A549 (cell line): ENCODE measurements at regions not wholly inside any gene's neighbourhood (a gene's known extent, or its start where the extent isn't known, plus 50 kb on each side); places are given as distances from the start of the nearest gene placed in this dataset.

ENCODE experiments used
- ATAC-seq, 2 experiments: fragments of 200-7000 bp in 1 of 2; fragments of >200 bp in 1 of 2; cut with Nextera tagmentation in 1 of 2; cut with Tn5 transposase in 1 of 2; 3 replicates each; pipeline versions ENCODE4 v1.8.0 to v1.9.1; 2018 to 2020; ENCODE audit warnings: mild to moderate bottlenecking in 1 of 2, moderate library complexity in 1 of 2
- CTCF ChIA-PET: fragments of 300-600 bp; sonication (Branson Sonifier 250); formaldehyde crosslinking; extraction: SDS; loops from one replicate; lab custom pipeline; 2021; ENCODE audit warnings: antibody characterized with exemption, inconsistent platforms; lab: Yijun Ruan, JAX
- POLR2A ChIA-PET: fragments of 350-600 bp; formaldehyde crosslinking; extraction: SDS; loops from one replicate; lab custom pipeline; 2021; ENCODE audit warnings: antibody characterized with exemption, inconsistent platforms; lab: Yijun Ruan, JAX
- DNase-seq, 2 experiments: peaks; one replicate each; pipeline versions ENCODE4 v3.0.0 to v3.0.0-alpha.2; 2011 to 2016; ENCODE audit warnings: low read depth in 1 of 2, low spot score in 1 of 2
- FAIRE-seq: peaks from 2 replicates; lab custom pipeline; 2011; peaks lifted over from hg19 to GRCh38; lab: Jason Lieb, UNC
- H3K27ac ChIP-seq, 2 experiments: fragments of >200 bp; sonication (Bioruptor Twin); formaldehyde crosslinking; 3 replicates each; pipeline ENCODE4 v1.5.1; 2016 to 2017
- H3K4me1 ChIP-seq: fragments of >200 bp; sonication (Bioruptor Twin); formaldehyde crosslinking; 3 replicates; pipeline ENCODE4 v1.6.1; 2016
- H3K4me2 ChIP-seq: fragments of >200 bp; sonication (Bioruptor Twin); formaldehyde crosslinking; 3 replicates; pipeline ENCODE4 v1.6.1; 2016
- H3K4me3 ChIP-seq: fragments of >200 bp; sonication (Bioruptor Twin); formaldehyde crosslinking; 3 replicates; pipeline ENCODE4 v1.5.1; 2016
- H3K9me3 ChIP-seq: fragments of >200 bp; sonication (Bioruptor Twin); formaldehyde crosslinking; 3 replicates; pipeline ENCODE4 v1.6.1; 2016
- BHLHE40 ChIP-seq: IDR thresholded peaks from 2 replicates; pipeline ENCODE4 v1.6.1; 2012; ENCODE audit warnings: low read depth, low read length, inconsistent platforms
- CHD2 ChIP-seq: fragments of 150-350 bp; IDR thresholded peaks from 2 replicates; pipeline ENCODE4 v1.6.1; 2014; ENCODE audit warnings: low read length; ENCODE audit not compliant: partially characterized antibody
- CHD4 ChIP-seq: fragments of 200-600 bp; sonication (generic); IDR thresholded peaks from 2 replicates; pipeline ENCODE4 v1.6.1; 2016; ENCODE audit warnings: antibody characterized with exemption, mild to moderate bottlenecking, borderline replicate concordance
- EHF ChIP-seq: fragments of 250-450 bp; sonication (Bioruptor Pico); IDR thresholded peaks from 2 replicates; pipeline ENCODE4 v1.5.0; 2020; ENCODE audit warnings: mild to moderate bottlenecking
- EP300 ChIP-seq, 2 experiments: fragments of >200 bp; sonication (Bioruptor Twin); formaldehyde crosslinking; IDR thresholded peaks; 2 replicates in 1 of 2; 3 replicates in 1 of 2; pipeline ENCODE4 v1.6.1; 2016 to 2017
- ESRRA ChIP-seq: fragments of 150-350 bp; IDR thresholded peaks from 2 replicates; pipeline ENCODE4 v1.6.1; 2014; ENCODE audit warnings: mild to moderate bottlenecking, low read length, borderline replicate concordance
- FOSL2 ChIP-seq, 2 experiments: fragments of 450-650 bp in 1 of 2; fragments of >200 bp in 1 of 2; sonication (Bioruptor Twin) in 1 of 2; formaldehyde crosslinking; IDR thresholded peaks; 2 replicates each; pipeline versions ENCODE4 v1.5.0 to v1.6.1; 2016 to 2020; ENCODE audit warnings: mild to moderate bottlenecking in 1 of 2, moderate library complexity in 1 of 2
- FOXS1 ChIP-seq: fragments of 250-450 bp; sonication (Bioruptor Pico); IDR thresholded peaks from 2 replicates; pipeline ENCODE4 v1.5.0; 2020; ENCODE audit warnings: mild to moderate bottlenecking, moderate library complexity
- HDAC2 ChIP-seq: fragments of 200-600 bp; sonication (generic); IDR thresholded peaks from 2 replicates; pipeline ENCODE4 v1.6.1; 2016
- HOXA7 ChIP-seq: fragments of 250-450 bp; sonication (Bioruptor Pico); IDR thresholded peaks from 2 replicates; pipeline ENCODE4 v1.5.0; 2020; ENCODE audit warnings: mild to moderate bottlenecking, moderate library complexity
- HOXB13 ChIP-seq: fragments of 250-450 bp; sonication (Bioruptor Pico); IDR thresholded peaks from 2 replicates; pipeline ENCODE4 v1.5.0; 2020; ENCODE audit warnings: low read depth, mild to moderate bottlenecking, moderate library complexity
- HOXB5 ChIP-seq: fragments of 250-450 bp; sonication (Bioruptor Pico); IDR thresholded peaks from 2 replicates; pipeline ENCODE4 v1.5.0; 2020; ENCODE audit warnings: mild to moderate bottlenecking, moderate library complexity
- MAZ ChIP-seq: fragments of 150-350 bp; IDR thresholded peaks from 2 replicates; pipeline ENCODE4 v1.6.1; 2014; ENCODE audit warnings: antibody characterized with exemption, low read depth, low read length, borderline replicate concordance
- NPAS2 ChIP-seq: fragments of 250-450 bp; sonication (Bioruptor Pico); IDR thresholded peaks from 2 replicates; pipeline ENCODE4 v1.8.0; 2022; ENCODE audit warnings: mild to moderate bottlenecking, moderate library complexity, borderline replicate concordance
- RCOR1 ChIP-seq: fragments of 150-350 bp; IDR thresholded peaks from 2 replicates; pipeline ENCODE4 v1.6.1; 2014; ENCODE audit warnings: antibody characterized with exemption, low read length, low read depth
- RNF2 ChIP-seq: fragments of 200-600 bp; sonication (generic); IDR thresholded peaks from 2 replicates; pipeline ENCODE4 v1.6.1; 2016; ENCODE audit warnings: low read depth, mild to moderate bottlenecking, antibody characterized with exemption, moderate library complexity, borderline replicate concordance
- SREBF2 ChIP-seq: fragments of 450-650 bp; IDR thresholded peaks from 2 replicates; pipeline ENCODE4 v1.6.1; 2014; ENCODE audit warnings: mild to moderate bottlenecking, moderate library complexity
- TFCP2L1 ChIP-seq: fragments of 250-450 bp; sonication (Bioruptor Pico); IDR thresholded peaks from 2 replicates; pipeline ENCODE4 v1.5.0; 2021; ENCODE audit warnings: mild to moderate bottlenecking
- ZC3H11A ChIP-seq: fragments of 450-650 bp; IDR thresholded peaks from 2 replicates; pipeline ENCODE4 v1.6.1; 2014; ENCODE audit warnings: antibody characterized with exemption, mild to moderate bottlenecking
- ZNF302 ChIP-seq: fragments of 250-450 bp; sonication (Bioruptor Pico); IDR thresholded peaks from 2 replicates; pipeline ENCODE4 v1.9.0; 2021; ENCODE audit warnings: inconsistent platforms, mild to moderate bottlenecking, moderate library complexity
- ZSCAN20 ChIP-seq: fragments of 250-450 bp; sonication (Bioruptor Pico); IDR thresholded peaks from 2 replicates; pipeline ENCODE4 v1.8.0; 2022; ENCODE audit warnings: mild to moderate bottlenecking, moderate library complexity
- WGBS: methylation state at CpG from one replicate; pipeline ENCODE4 v1.1.6; 2017; ENCODE audit errors: missing lambda C conversion rate; 5-methylcytosine and 5-hydroxymethylcytosine counted together
- TF ChIP-seq, protein P1 (sequence below): IDR thresholded peaks from 2 replicates; pipeline ENCODE4 v1.6.1; 2012
- TF ChIP-seq, protein P2 (sequence below): fragments of >200 bp; sonication (Bioruptor Twin); formaldehyde crosslinking; IDR thresholded peaks from 3 replicates; pipeline ENCODE4 v1.5.1; 2016
- TF ChIP-seq, protein P3 (sequence below): fragments of >200 bp; sonication (Bioruptor Twin); formaldehyde crosslinking; IDR thresholded peaks from 2 replicates; pipeline ENCODE4 v1.6.1; 2016
- TF ChIP-seq, protein P4 (sequence below): IDR thresholded peaks from 2 replicates; pipeline ENCODE4 v1.6.1; 2012; ENCODE audit warnings: low read depth, borderline replicate concordance
- TF ChIP-seq, protein P5 (sequence below): fragments of 450-650 bp; IDR thresholded peaks from 2 replicates; pipeline ENCODE4 v1.6.1; 2014; ENCODE audit warnings: antibody characterized with exemption

DNA sequence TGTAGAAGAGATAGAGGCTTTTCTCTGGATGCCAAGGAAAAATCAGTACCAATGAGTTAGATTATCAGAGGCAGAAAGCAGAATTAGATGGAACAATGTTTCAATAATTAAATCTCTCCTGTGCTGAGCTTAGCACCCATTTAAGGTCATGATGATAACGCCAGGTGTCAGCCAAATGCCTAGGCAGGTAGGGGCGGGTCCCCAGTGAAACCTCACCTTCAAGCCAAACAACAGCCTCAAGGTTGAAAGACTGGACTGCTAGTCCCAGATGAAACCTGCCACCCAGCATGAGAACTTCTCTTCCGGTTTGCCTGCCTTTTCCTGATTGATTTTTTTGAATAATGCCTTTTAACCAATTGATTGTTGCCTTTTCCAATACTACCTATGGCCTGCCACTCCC lies 363.0 kb downstream of the PLOD2 start:
- H3K4me2 ChIP-seq = no peak overlapping the region
- H3K4me3 ChIP-seq = no peak overlapping the region
- H3K4me1 ChIP-seq = no peaks in the 10 kb centered on the region
- no peaks in the 10 kb centered on the region for H3K9me3 ChIP-seq
- ATAC-seq (no peak), DNase-seq (no peak), FAIRE-seq (no peak)
- no peak for TF ChIP-seq SREBF2
- TF ChIP-seq EHF (CRISPR knock-in tag) = no peak
- TF ChIP-seq HDAC2 = no peak
- TF ChIP-seq EP300 (IDR thresholded peaks at IDR 0.05) = no peak
- TF ChIP-seq CHD4 = no peak
- no peak for TF ChIP-seq BHLHE40
- TF ChIP-seq, protein P1, sequence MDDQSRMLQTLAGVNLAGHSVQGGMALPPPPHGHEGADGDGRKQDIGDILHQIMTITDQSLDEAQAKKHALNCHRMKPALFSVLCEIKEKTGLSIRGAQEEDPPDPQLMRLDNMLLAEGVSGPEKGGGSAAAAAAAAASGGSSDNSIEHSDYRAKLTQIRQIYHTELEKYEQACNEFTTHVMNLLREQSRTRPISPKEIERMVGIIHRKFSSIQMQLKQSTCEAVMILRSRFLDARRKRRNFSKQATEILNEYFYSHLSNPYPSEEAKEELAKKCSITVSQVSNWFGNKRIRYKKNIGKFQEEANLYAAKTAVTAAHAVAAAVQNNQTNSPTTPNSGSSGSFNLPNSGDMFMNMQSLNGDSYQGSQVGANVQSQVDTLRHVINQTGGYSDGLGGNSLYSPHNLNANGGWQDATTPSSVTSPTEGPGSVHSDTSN = no peak
- TF ChIP-seq, protein P2, sequence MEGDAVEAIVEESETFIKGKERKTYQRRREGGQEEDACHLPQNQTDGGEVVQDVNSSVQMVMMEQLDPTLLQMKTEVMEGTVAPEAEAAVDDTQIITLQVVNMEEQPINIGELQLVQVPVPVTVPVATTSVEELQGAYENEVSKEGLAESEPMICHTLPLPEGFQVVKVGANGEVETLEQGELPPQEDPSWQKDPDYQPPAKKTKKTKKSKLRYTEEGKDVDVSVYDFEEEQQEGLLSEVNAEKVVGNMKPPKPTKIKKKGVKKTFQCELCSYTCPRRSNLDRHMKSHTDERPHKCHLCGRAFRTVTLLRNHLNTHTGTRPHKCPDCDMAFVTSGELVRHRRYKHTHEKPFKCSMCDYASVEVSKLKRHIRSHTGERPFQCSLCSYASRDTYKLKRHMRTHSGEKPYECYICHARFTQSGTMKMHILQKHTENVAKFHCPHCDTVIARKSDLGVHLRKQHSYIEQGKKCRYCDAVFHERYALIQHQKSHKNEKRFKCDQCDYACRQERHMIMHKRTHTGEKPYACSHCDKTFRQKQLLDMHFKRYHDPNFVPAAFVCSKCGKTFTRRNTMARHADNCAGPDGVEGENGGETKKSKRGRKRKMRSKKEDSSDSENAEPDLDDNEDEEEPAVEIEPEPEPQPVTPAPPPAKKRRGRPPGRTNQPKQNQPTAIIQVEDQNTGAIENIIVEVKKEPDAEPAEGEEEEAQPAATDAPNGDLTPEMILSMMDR = no peak
- TF ChIP-seq ZNF302 (CRISPR knock-in tag) = no peak
- POLR2A ChIA-PET = no interaction called here
- CTCF ChIA-PET = interaction anchor here (1.1 kb wide), 1 partner anchor 30 kb away, joined by 4 read pairs; no protein-coding TSS in a partner anchor
- WGBS = 28% methylated on average over 3 of the region's 3 CpGs
- H3K27ac ChIP-seq = no peak overlapping the region

- no peaks in the 10 kb centered on the region for H3K9me3 ChIP-seq
- CTCF ChIA-PET = interaction anchor here (1.1 kb wide), 1 partner anchor 31 kb away, joined by 4 read pairs; no protein-coding TSS in a partner anchor
- no peak overlapping the region for H3K27ac ChIP-seq
- FAIRE-seq = no peak
- ATAC-seq = no peak
- H3K4me3 ChIP-seq = no peak overlapping the region
- TF ChIP-seq ESRRA (no peak), HOXB13 (CRISPR knock-in tag) (no peak), FOXS1 (CRISPR knock-in tag) (no peak), EHF (CRISPR knock-in tag) (no peak), MAZ (no peak), HOXB5 (no peak), TFCP2L1 (CRISPR knock-in tag) (no peak), HOXA7 (CRISPR knock-in tag) (no peak), NPAS2 (CRISPR knock-in tag) (no peak), FOSL2 (IDR thresholded peaks at IDR 0.05) (no peak), FOSL2 (CRISPR knock-in tag; IDR thresholded peaks at IDR 0.05) (no peak), RCOR1 (no peak), ZSCAN20 (CRISPR knock-in tag) (no peak), RNF2 (no peak), CHD2 (no peak), ZC3H11A (no peak)
- TF ChIP-seq, protein P3, sequence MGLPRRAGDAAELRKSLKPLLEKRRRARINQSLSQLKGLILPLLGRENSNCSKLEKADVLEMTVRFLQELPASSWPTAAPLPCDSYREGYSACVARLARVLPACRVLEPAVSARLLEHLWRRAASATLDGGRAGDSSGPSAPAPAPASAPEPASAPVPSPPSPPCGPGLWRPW = no peak
- TF ChIP-seq, protein P1 = no peak
- TF ChIP-seq, protein P4, sequence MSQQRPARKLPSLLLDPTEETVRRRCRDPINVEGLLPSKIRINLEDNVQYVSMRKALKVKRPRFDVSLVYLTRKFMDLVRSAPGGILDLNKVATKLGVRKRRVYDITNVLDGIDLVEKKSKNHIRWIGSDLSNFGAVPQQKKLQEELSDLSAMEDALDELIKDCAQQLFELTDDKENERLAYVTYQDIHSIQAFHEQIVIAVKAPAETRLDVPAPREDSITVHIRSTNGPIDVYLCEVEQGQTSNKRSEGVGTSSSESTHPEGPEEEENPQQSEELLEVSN = no peak
- TF ChIP-seq, protein P5, sequence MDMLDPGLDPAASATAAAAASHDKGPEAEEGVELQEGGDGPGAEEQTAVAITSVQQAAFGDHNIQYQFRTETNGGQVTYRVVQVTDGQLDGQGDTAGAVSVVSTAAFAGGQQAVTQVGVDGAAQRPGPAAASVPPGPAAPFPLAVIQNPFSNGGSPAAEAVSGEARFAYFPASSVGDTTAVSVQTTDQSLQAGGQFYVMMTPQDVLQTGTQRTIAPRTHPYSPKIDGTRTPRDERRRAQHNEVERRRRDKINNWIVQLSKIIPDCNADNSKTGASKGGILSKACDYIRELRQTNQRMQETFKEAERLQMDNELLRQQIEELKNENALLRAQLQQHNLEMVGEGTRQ = no peak
- WGBS = 51% methylated on average over 9 of the region's 9 CpGs
- POLR2A ChIA-PET = no interaction called here
- no peaks in the 10 kb centered on the region for H3K4me1 ChIP-seq
- DNase-seq = no peak
- H3K4me2 ChIP-seq = no peak overlapping the region
Observed at GRCh38 chr3:145798696-145799537, 362.1 kb downstream of the PLOD2 start.
